ENCODE measurements at regions not wholly inside any gene's neighbourhood (a gene's known extent, or its start where the extent isn't known, plus 50 kb on each side); places are given as distances from the start of the nearest gene placed in this dataset.

GRCh38 chr2:64315291-64315960, 138.5 kb upstream of the LGALSL start:
- Histone ChIP-seq H3K9me3 (ENCODE audit: control insufficient read depth, low read length) (no peaks in the 10 kb centered on the region), H3K9ac (ENCODE audit: low read length) (no peak overlapping the region), H3K4me1 (ENCODE audit: control insufficient read depth, insufficient read depth, low read length) (peaks cover 17% of the 10 kb centered on the region), H3K4me3 (ENCODE audit: low read length) (no peak overlapping the region), H3K36me3 (ENCODE audit: control insufficient read depth, insufficient read depth, low read length) (no peaks in the 10 kb centered on the region), H3K27me3 (ENCODE audit: control insufficient read depth, insufficient read depth, low read length) (no peaks in the 10 kb centered on the region)

- H3K27me3 ChIP-seq (ENCODE audit: control insufficient read depth, insufficient read depth, low read length): no peaks in the 10 kb centered on the region
- no peak overlapping the region for H3K9ac ChIP-seq (ENCODE audit: low read length)
- no peak overlapping the region for H3K4me3 ChIP-seq (ENCODE audit: low read length)
- H3K9me3 ChIP-seq (ENCODE audit: control insufficient read depth, low read length): no peaks in the 10 kb centered on the region
- H3K36me3 ChIP-seq (ENCODE audit: control insufficient read depth, insufficient read depth, low read length): no peaks in the 10 kb centered on the region
- peaks cover under 1% of the 10 kb centered on the region for H3K4me1 ChIP-seq (ENCODE audit: control insufficient read depth, insufficient read depth, low read length)
Observed at GRCh38 chr2:64317707-64318475, 136.1 kb upstream of the LGALSL start.

DNA sequence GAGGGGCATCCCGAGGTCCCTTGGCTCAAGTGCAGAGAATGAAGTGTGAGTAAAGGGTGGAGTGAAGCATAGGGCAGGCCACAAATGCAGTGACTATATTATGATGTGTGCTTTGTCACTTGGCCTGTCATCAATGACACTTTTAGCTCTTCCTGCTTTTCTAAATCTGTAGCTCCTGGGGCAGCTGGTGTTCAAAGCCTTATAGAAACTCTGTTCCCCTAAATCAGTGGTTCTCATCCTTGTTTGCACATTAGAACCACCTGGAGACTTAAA, 135.6 kb upstream of the LGALSL start:
- H3K9ac ChIP-seq (ENCODE audit: low read length): no peak overlapping the region
- H3K4me1 ChIP-seq (ENCODE audit: control insufficient read depth, insufficient read depth, low read length): peaks cover 6% of the 10 kb centered on the region

GRCh38 chr2:64319896-64320295, 134.1 kb upstream of the LGALSL start:
- H3K4me1 ChIP-seq (ENCODE audit: control insufficient read depth, insufficient read depth, low read length): peaks cover 9% of the 10 kb centered on the region
- H3K9ac ChIP-seq (ENCODE audit: low read length): no peak overlapping the region
- no peaks in the 10 kb centered on the region for H3K36me3 ChIP-seq (ENCODE audit: control insufficient read depth, insufficient read depth, low read length)
- no peaks in the 10 kb centered on the region for H3K27me3 ChIP-seq (ENCODE audit: control insufficient read depth, insufficient read depth, low read length)
- no peaks in the 10 kb centered on the region for H3K9me3 ChIP-seq (ENCODE audit: control insufficient read depth, low read length)
- no peak overlapping the region for H3K4me3 ChIP-seq (ENCODE audit: low read length)

More for the DNA sequence above, 135.6 kb upstream of the LGALSL start:
- H3K4me3 ChIP-seq (ENCODE audit: low read length): no peak overlapping the region
- H3K9me3 ChIP-seq (ENCODE audit: control insufficient read depth, low read length): no peaks in the 10 kb centered on the region
- H3K36me3 ChIP-seq (ENCODE audit: control insufficient read depth, insufficient read depth, low read length): no peaks in the 10 kb centered on the region
- no peaks in the 10 kb centered on the region for H3K27me3 ChIP-seq (ENCODE audit: control insufficient read depth, insufficient read depth, low read length)

- no peaks in the 10 kb centered on the region for H3K36me3 ChIP-seq (ENCODE audit: control insufficient read depth, insufficient read depth, low read length)
- H3K9me3 ChIP-seq (ENCODE audit: control insufficient read depth, low read length): no peaks in the 10 kb centered on the region
- no peak overlapping the region for H3K4me3 ChIP-seq (ENCODE audit: low read length)
- no peaks in the 10 kb centered on the region for H3K27me3 ChIP-seq (ENCODE audit: control insufficient read depth, insufficient read depth, low read length)
- H3K4me1 ChIP-seq (ENCODE audit: control insufficient read depth, insufficient read depth, low read length): peaks cover 14% of the 10 kb centered on the region
- H3K9ac ChIP-seq (ENCODE audit: low read length): no peak overlapping the region
Observed at GRCh38 chr2:64322433-64322832, 131.5 kb upstream of the LGALSL start.

DNA sequence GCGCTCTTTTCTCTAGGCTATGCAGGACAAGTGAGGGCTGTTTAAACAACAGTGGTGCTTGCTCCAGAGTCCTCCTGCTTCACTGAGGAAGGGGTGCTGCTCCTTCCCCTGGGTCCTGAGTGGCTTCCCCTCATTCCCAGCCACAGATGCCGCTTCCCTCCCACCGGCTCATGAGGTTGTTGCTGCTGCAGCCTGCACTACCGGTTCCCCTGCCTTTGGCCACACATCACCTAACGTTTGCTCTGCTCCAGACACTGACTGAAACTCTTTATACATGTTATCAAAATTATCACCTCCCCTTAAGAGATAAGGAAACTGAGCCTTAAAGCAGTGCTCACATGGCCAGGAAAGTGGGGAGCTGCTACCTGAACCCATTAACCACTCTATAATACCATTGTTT, 130.8 kb upstream of the LGALSL start:
- peaks cover 18% of the 10 kb centered on the region for H3K4me1 ChIP-seq (ENCODE audit: control insufficient read depth, insufficient read depth, low read length)
- no peaks in the 10 kb centered on the region for H3K9me3 ChIP-seq (ENCODE audit: control insufficient read depth, low read length)
- H3K4me3 ChIP-seq (ENCODE audit: low read length): no peak overlapping the region
- no peaks in the 10 kb centered on the region for H3K27me3 ChIP-seq (ENCODE audit: control insufficient read depth, insufficient read depth, low read length)
- no peak overlapping the region for H3K9ac ChIP-seq (ENCODE audit: low read length)
- H3K36me3 ChIP-seq (ENCODE audit: control insufficient read depth, insufficient read depth, low read length): no peaks in the 10 kb centered on the region

- H3K4me3 ChIP-seq (ENCODE audit: low read length): no peak overlapping the region
Observed at GRCh38 chr2:64324746-64325410, 129.1 kb upstream of the LGALSL start.

GRCh38 chr2:64325477-64325851, 128.5 kb upstream of the LGALSL start:
- Histone ChIP-seq H3K27me3 (ENCODE audit: control insufficient read depth, insufficient read depth, low read length) (no peaks in the 10 kb centered on the region), H3K36me3 (ENCODE audit: control insufficient read depth, insufficient read depth, low read length) (no peaks in the 10 kb centered on the region), H3K4me1 (ENCODE audit: control insufficient read depth, insufficient read depth, low read length) (peaks cover 40% of the 10 kb centered on the region), H3K9ac (ENCODE audit: low read length) (no peak overlapping the region), H3K9me3 (ENCODE audit: control insufficient read depth, low read length) (no peaks in the 10 kb centered on the region), H3K4me3 (ENCODE audit: low read length) (no peak overlapping the region)

More at GRCh38 chr2:64324746-64325410, 129.1 kb upstream of the LGALSL start:
- no peaks in the 10 kb centered on the region for H3K27me3 ChIP-seq (ENCODE audit: control insufficient read depth, insufficient read depth, low read length)
- H3K9me3 ChIP-seq (ENCODE audit: control insufficient read depth, low read length): no peaks in the 10 kb centered on the region
- H3K9ac ChIP-seq (ENCODE audit: low read length): no peak overlapping the region
- H3K36me3 ChIP-seq (ENCODE audit: control insufficient read depth, insufficient read depth, low read length): no peaks in the 10 kb centered on the region
- peaks cover 34% of the 10 kb centered on the region for H3K4me1 ChIP-seq (ENCODE audit: control insufficient read depth, insufficient read depth, low read length)

DNA sequence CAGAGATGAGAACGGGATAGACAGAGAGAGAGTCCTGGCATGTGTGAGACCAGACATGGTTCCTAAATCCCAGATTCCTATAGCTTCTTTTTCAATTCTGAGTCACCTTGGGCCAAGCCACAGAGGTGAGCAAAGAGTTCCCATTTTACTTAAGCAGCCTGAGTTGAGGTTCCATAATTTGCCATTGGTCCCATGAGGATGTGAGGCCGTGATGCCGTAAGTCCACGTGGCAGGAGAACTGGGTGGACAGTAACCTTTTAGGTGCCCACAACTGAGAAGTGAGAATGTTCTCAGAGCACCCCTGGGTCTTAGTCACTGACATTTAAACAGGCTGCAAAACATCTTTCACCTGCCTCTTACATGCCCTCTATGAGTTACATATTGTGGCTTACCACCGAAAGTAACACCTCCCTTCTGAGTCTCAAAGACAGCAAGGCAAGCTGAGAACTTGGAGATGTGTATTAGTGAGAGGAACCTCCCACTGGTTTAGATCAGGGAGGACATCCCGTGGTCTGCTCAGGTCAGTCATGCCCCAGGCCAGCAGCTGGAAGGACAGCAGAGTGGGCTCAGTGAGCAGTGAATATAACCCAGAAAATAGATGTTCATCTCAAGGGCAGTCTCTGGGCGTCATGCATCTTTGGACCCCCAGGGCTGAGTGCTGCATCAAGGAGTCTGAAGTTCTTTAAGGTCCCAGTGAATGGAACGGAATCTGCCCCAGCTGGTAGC, 127.9 kb upstream of the LGALSL start:
- Histone ChIP-seq H3K36me3 (ENCODE audit: control insufficient read depth, insufficient read depth, low read length) (no peaks in the 10 kb centered on the region), H3K4me3 (ENCODE audit: low read length) (no peak overlapping the region), H3K4me1 (ENCODE audit: control insufficient read depth, insufficient read depth, low read length) (peaks cover 43% of the 10 kb centered on the region), H3K9me3 (ENCODE audit: control insufficient read depth, low read length) (no peaks in the 10 kb centered on the region), H3K27me3 (ENCODE audit: control insufficient read depth, insufficient read depth, low read length) (no peaks in the 10 kb centered on the region), H3K9ac (ENCODE audit: low read length) (no peak overlapping the region)

- H3K27me3 ChIP-seq (ENCODE audit: control insufficient read depth, insufficient read depth, low read length): no peaks in the 10 kb centered on the region
- peaks cover 43% of the 10 kb centered on the region for H3K4me1 ChIP-seq (ENCODE audit: control insufficient read depth, insufficient read depth, low read length)
- no peak overlapping the region for H3K9ac ChIP-seq (ENCODE audit: low read length)
- H3K36me3 ChIP-seq (ENCODE audit: control insufficient read depth, insufficient read depth, low read length): no peaks in the 10 kb centered on the region
- no peak overlapping the region for H3K4me3 ChIP-seq (ENCODE audit: low read length)
- H3K9me3 ChIP-seq (ENCODE audit: control insufficient read depth, low read length): no peaks in the 10 kb centered on the region
Observed at GRCh38 chr2:64326578-64327050, 127.3 kb upstream of the LGALSL start.

DNA sequence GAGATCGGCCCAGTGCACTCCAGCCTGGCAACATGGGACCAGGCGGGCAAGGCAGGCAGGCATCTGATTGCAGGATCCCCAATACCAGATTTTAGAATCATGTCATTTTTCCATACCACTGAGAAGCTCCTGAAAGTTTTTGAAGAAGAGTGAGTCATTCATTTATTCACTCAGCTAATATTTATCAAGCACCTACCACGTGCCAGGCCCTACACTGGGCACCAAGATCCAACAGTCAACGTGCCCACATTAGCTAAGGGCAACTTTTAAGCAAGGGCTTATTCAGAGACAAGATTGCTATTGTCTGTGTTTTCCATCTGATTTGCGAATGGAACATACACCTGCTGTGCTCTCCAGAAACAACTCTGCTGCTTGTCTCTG, 126.8 kb upstream of the LGALSL start:
- no peaks in the 10 kb centered on the region for H3K36me3 ChIP-seq (ENCODE audit: control insufficient read depth, insufficient read depth, low read length)
- no peak overlapping the region for H3K4me3 ChIP-seq (ENCODE audit: low read length)
- H3K9ac ChIP-seq (ENCODE audit: low read length): no peak overlapping the region
- no peaks in the 10 kb centered on the region for H3K27me3 ChIP-seq (ENCODE audit: control insufficient read depth, insufficient read depth, low read length)
- peaks cover 43% of the 10 kb centered on the region for H3K4me1 ChIP-seq (ENCODE audit: control insufficient read depth, insufficient read depth, low read length)
- H3K9me3 ChIP-seq (ENCODE audit: control insufficient read depth, low read length): no peaks in the 10 kb centered on the region

All from mucosa of stomach (tissue), 1 donor.